NOMO-1 (cell line): ENCODE measurements at regions not wholly inside any gene's neighbourhood (a gene's known extent, or its start where the extent isn't known, plus 50 kb on each side); places are given as distances from the start of the nearest gene placed in this dataset.
"Not testable (repeated sequence)": the region's sequence is repeated elsewhere in the genome, so short reads cannot be mapped to it uniquely, and the experiment has no call there.

Experiments used
- DNase-seq, 2 experiments: peaks; one replicate each; lab custom pipeline; 2025; ENCODE audit not compliant: unreplicated experiment in 2 of 2; lab: John Stamatoyannopoulos, UW

GRCh38 chr6:137545073-137545472 lies 50.9 kb upstream of the OLIG3 start:
- no peak for DNase-seq

GRCh38 chr6:137547186-137547585 lies 53.0 kb upstream of the OLIG3 start:
- DNase-seq = no peak

GRCh38 chr6:137547601-137548000 lies 53.4 kb upstream of the OLIG3 start:
- no peak for DNase-seq

GRCh38 chr6:137549106-137549505 lies 54.9 kb upstream of the OLIG3 start:
- no peak for DNase-seq

GRCh38 chr6:137550535-137550934 lies 56.3 kb upstream of the OLIG3 start:
- DNase-seq = no peak

- no peak for DNase-seq
Observed at GRCh38 chr6:137552146-137552545, 58.0 kb upstream of the OLIG3 start.

GRCh38 chr6:137552809-137553208 lies 58.6 kb upstream of the OLIG3 start:
- no peak for DNase-seq

GRCh38 chr6:137559521-137560183 lies 65.5 kb upstream of the OLIG3 start:
- DNase-seq = not testable (repeated sequence)

GRCh38 chr6:137560184-137560563 lies 66.0 kb upstream of the OLIG3 start:
- no peak for DNase-seq

GRCh38 chr6:137568067-137568466 lies 73.9 kb upstream of the OLIG3 start:
- no peak for DNase-seq

GRCh38 chr6:137570393-137570792 lies 76.2 kb upstream of the OLIG3 start:
- DNase-seq = no peak

- DNase-seq = peak in 1 of 2 experiments; percentile 7
Observed at GRCh38 chr6:137571854-137572253, 77.7 kb upstream of the OLIG3 start.

- DNase-seq = no peak
Observed at GRCh38 chr6:137573739-137574138, 79.5 kb upstream of the OLIG3 start.

- no peak for DNase-seq
Observed at GRCh38 chr6:137579612-137580011, 85.4 kb upstream of the OLIG3 start.

- DNase-seq = peak in 1 of 2 experiments; percentile 6
Observed at GRCh38 chr6:137581019-137581707, 87.0 kb upstream of the OLIG3 start.

- not testable (repeated sequence) for DNase-seq
Observed at GRCh38 chr6:137583519-137583918, 89.3 kb upstream of the OLIG3 start.

GRCh38 chr6:137588472-137588871 lies 94.3 kb upstream of the OLIG3 start:
- DNase-seq = no peak

GRCh38 chr6:137589067-137589848 lies 95.1 kb upstream of the OLIG3 start:
- peak; percentile 15 to 50 for DNase-seq

GRCh38 chr6:137590684-137591083 lies 96.5 kb upstream of the OLIG3 start:
- DNase-seq = no peak

GRCh38 chr6:137601471-137601870 lies 107.3 kb upstream of the OLIG3 start:
- no peak for DNase-seq

GRCh38 chr6:137602313-137603197 lies 108.4 kb upstream of the OLIG3 start:
- no peak for DNase-seq
